Immature natural killer cell (primary cell): ENCODE measurements at regions not wholly inside any gene's neighbourhood (a gene's known extent, or its start where the extent isn't known, plus 50 kb on each side); places are given as distances from the start of the nearest gene placed in this dataset.

Source experiments
- DNase-seq, 3 donors: peaks; one replicate each; pipeline ENCODE4 v3.0.0; 2022; ENCODE audit warnings: mixed read lengths in 1 of 3
- H3K27ac Mint-ChIP-seq, 6 donors: one replicate each; pipeline ENCODE4 v1.8.0; 2020; ENCODE audit warnings: mixed read lengths in 6 of 6, mild to moderate bottlenecking in 5 of 6, inconsistent platforms in 4 of 6, moderate library complexity in 3 of 6
- H3K27me3 Mint-ChIP-seq, 3 donors: one replicate each; pipeline ENCODE4 v1.8.0; 2020 to 2021; ENCODE audit warnings: low read depth in 3 of 3, mild to moderate bottlenecking in 3 of 3, mixed read lengths in 3 of 3, moderate library complexity in 3 of 3, inconsistent platforms in 1 of 3
- H3K36me3 Mint-ChIP-seq, 3 donors: one replicate each; pipeline ENCODE4 v1.8.0; 2020; ENCODE audit warnings: mixed read lengths in 3 of 3, inconsistent platforms in 2 of 3, mild to moderate bottlenecking in 2 of 3
- H3K4me1 Mint-ChIP-seq, 2 donors: one replicate each; pipeline ENCODE4 v1.8.0; 2020; ENCODE audit warnings: inconsistent platforms in 2 of 2, mild to moderate bottlenecking in 2 of 2, mixed read lengths in 2 of 2, moderate library complexity in 1 of 2
- H3K4me3 Mint-ChIP-seq, 5 donors: one replicate each; pipeline ENCODE4 v1.8.0; 2020; ENCODE audit warnings: mild to moderate bottlenecking in 5 of 5, mixed read lengths in 5 of 5, inconsistent platforms in 3 of 5, moderate library complexity in 3 of 5
- H3K9me3 Mint-ChIP-seq, 6 donors: one replicate each; pipeline ENCODE4 v1.8.0; 2020; ENCODE audit warnings: mild to moderate bottlenecking in 6 of 6, mixed read lengths in 6 of 6, inconsistent platforms in 4 of 6, moderate library complexity in 3 of 6

DNA sequence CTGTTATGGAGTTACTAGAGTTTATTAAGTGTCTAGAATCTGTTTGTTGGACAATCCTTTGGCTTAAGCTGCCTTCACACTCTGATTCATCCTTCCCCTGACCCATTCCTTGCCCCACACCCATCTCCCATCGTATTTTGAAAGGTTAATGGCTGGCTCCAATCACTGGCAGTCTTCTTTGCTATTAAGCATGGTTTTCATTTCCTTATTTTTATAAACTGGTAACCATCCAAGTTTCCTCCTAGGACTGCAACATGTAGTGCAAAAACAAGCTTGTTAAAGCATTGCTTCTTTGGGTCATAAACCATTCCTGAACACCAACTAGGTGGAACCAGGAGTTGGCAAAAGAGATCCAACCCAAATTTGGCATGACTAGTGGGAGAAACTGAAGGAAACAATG lies 148.4 kb downstream of the DTWD1 start:
- peaks cover 0 to 5% (median 0%) of the 10 kb centered on the region in 3 donors for H3K36me3 Mint-ChIP-seq
- no peaks in the 10 kb centered on the region for H3K4me1 Mint-ChIP-seq
- H3K27ac Mint-ChIP-seq, result no peak overlapping the region
- no peak for DNase-seq
- H3K9me3 Mint-ChIP-seq, result peaks cover under 1 to 31% (median 14%) of the 10 kb centered on the region in 6 donors
- H3K27me3 Mint-ChIP-seq, result peaks cover 0 to 4% (median 2%) of the 10 kb centered on the region in 3 donors
- H3K4me3 Mint-ChIP-seq, result no peak overlapping the region

DNA sequence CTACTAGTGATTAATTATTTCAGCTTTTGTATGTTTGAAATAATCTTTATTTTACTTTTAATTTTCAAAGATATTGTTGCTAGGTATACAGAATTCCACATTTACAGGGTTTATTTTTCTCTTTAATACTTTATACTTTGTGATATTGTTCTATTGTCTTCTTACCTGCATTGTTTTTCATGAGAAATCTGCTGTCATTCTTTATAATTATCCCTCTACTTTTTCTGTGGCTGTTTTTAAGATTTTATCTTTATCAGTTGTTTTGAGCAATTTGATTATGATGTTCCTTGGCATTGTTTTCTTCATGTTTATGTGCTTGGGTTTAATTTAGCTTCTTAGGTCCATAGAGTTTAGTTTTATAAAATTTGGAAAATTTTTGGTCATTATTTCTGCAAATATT lies 168.6 kb downstream of the DTWD1 start:
- H3K27ac Mint-ChIP-seq, result no peak overlapping the region
- H3K9me3 Mint-ChIP-seq, result peaks cover 9 to 38% (median 22%) of the 10 kb centered on the region in 6 donors
- peaks cover 0 to 6% (median 2%) of the 10 kb centered on the region in 3 donors for H3K36me3 Mint-ChIP-seq
- no peak for DNase-seq
- peaks cover 0 to 4% (median 2%) of the 10 kb centered on the region in 3 donors for H3K27me3 Mint-ChIP-seq
- H3K4me3 Mint-ChIP-seq, result no peak overlapping the region
- no peaks in the 10 kb centered on the region for H3K4me1 Mint-ChIP-seq

DNA sequence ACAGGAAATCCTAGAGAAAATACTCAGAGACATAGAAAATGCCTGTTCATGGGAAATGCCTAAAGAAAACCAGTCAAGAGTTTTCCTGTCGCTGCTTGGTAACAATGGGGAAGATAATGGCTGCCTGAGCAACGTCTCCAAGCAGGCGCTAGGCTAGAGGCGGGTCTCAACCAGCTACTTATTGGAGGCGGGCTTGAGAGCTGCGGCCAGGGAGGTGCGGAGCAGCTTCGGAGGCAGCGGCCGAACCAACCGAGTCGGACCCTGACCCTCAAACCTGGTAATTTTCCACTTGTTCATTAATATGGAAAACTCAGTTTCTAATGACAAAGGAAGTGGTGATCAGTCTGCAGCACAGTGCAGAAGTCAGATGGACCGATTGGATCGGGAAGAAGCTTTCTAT lies 173.1 kb downstream of the DTWD1 start:
- Mint-ChIP-seq H3K36me3 (peaks cover 0 to under 1% (median 0%) of the 10 kb centered on the region in 3 donors), H3K4me1 (no peaks in the 10 kb centered on the region), H3K27ac (no peak overlapping the region)

DNA sequence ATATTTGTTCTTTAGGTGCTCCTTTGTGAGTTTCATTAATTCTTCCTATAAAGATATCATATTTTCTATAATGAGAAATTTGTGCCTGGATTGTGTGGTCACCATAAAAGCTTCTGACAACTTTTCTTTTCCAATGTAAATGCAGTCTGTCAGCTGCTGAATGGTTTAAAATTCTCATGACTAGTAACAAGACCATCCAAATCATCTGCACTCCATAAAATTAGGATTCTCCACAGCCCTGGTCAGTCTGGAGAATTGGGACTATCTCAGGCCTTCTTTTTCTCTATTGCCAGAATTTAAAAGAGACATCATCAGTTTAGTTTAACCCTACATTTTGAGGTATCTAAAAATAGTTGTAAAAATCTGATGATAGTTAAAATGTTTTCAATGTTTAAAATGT lies 180.9 kb downstream of the DTWD1 start:
- Mint-ChIP-seq H3K9me3 (peaks cover 4 to 16% (median 8%) of the 10 kb centered on the region in 6 donors), H3K27me3 (peaks cover 0 to 2% (median 2%) of the 10 kb centered on the region in 3 donors), H3K4me1 (no peaks in the 10 kb centered on the region), H3K4me3 (no peak overlapping the region), H3K36me3 (peaks cover 6 to 10% (median 8%) of the 10 kb centered on the region in 3 donors), H3K27ac (no peak overlapping the region)
- no peak for DNase-seq

More for the DNA sequence above, 173.1 kb downstream of the DTWD1 start:
- Mint-ChIP-seq H3K27me3 (peaks cover 0 to under 1% (median 0%) of the 10 kb centered on the region in 3 donors), H3K4me3 (no peak overlapping the region), H3K9me3 (peaks cover under 1 to 46% (median 17%) of the 10 kb centered on the region in 6 donors)
- DNase-seq, result no peak
